K562 (cell line): ENCODE measurements at regions not wholly inside any gene's neighbourhood (a gene's known extent, or its start where the extent isn't known, plus 50 kb on each side); places are given as distances from the start of the nearest gene placed in this dataset.

Source experiments
- ATAC-seq: fragments of 200-7000 bp; cut with Tn5 transposase; 3 replicates; pipeline ENCODE4 v1.9.1; 2020; ENCODE audit warnings: moderate library complexity
- BruUV-seq: library from RNA; stranded (reverse); fragments of 400-500 nt; replicated peaks from 2 replicates; lab custom pipeline; 2021; lab: Mats Ljungman, UMichigan
- CTCF ChIA-PET: fragments of 300-600 bp; formaldehyde crosslinking; extraction: SDS; loops from one replicate; lab custom pipeline; 2021; ENCODE audit warnings: low intra/inter-chr PET ratio; lab: Yijun Ruan, JAX
- POLR2A ChIA-PET: fragments of 300-600, 350-650 bp; sonication (Branson Sonifier 250); formaldehyde crosslinking; extraction: SDS; loops from one replicate; lab custom pipeline; 2021; ENCODE audit warnings: antibody characterized with exemption, inconsistent platforms; lab: Yijun Ruan, JAX
- DNase-seq, 4 experiments: peaks; one replicate each; pipeline versions ENCODE4 v3.0.0 to v3.0.0-alpha.2; 2011 to 2018; ENCODE audit warnings: low spot score in 3 of 4, mixed read lengths in 3 of 4; ENCODE audit errors: extremely low read depth in 1 of 4
- FAIRE-seq: peaks from 2 replicates; lab custom pipeline; 2011; peaks lifted over from hg19 to GRCh38; lab: Jason Lieb, UNC
- H2AFZ ChIP-seq: 2 replicates; pipeline ENCODE4 v1.6.0; 2011; ENCODE audit warnings: low read depth, low read length, control low read depth, inconsistent platforms
- H3K27ac ChIP-seq: fragments of 200-600 bp; 3 replicates; pipeline ENCODE4 v1.8.0; 2011; ENCODE audit warnings: low read depth, mild to moderate bottlenecking, control low read depth, inconsistent platforms, low read length, moderate library complexity, mixed read lengths; ENCODE audit errors: extremely low read depth
- H3K27me3 ChIP-seq, 2 experiments: fragments of 300-600 bp in 1 of 2; 2 replicates in 1 of 2; 3 replicates in 1 of 2; pipeline versions ENCODE4 v1.6.0 to v1.8.0; 2011; ENCODE audit warnings: inconsistent platforms in 2 of 2, low read length in 2 of 2, mild to moderate bottlenecking in 1 of 2, mixed read lengths in 1 of 2, moderate library complexity in 1 of 2; ENCODE audit not compliant: control insufficient read depth in 2 of 2, insufficient read depth in 2 of 2
- H3K36me3 ChIP-seq: fragments of 300-600 bp; 3 replicates; pipeline ENCODE4 v1.8.0; 2011; ENCODE audit warnings: mild to moderate bottlenecking, low read length, inconsistent platforms; ENCODE audit not compliant: control insufficient read depth, insufficient read depth
- H3K4me1 ChIP-seq, 2 experiments: fragments of 200-600 bp in 1 of 2; replicated peaks in 1 of 2; 2 replicates in 1 of 2; 3 replicates in 1 of 2; pipeline versions ENCODE4 v1.5.1 to v1.8.0; 2011; ENCODE audit warnings: inconsistent platforms in 2 of 2, low read length in 2 of 2, mild to moderate bottlenecking in 1 of 2, mixed read lengths in 1 of 2, moderate library complexity in 1 of 2; ENCODE audit not compliant: control insufficient read depth in 2 of 2, insufficient read depth in 2 of 2
- H3K4me2 ChIP-seq: 2 replicates; pipeline ENCODE4 v1.6.1; 2011; ENCODE audit warnings: low read length, control low read depth, inconsistent platforms, mixed read lengths; ENCODE audit not compliant: insufficient read depth
- H3K4me3 ChIP-seq: fragments of 200-600 bp; sonication (generic), shearing (Covaris generic); 2 replicates; pipeline ENCODE4 v1.5.1; 2016; ENCODE audit warnings: control low read depth, inconsistent platforms
- H3K79me2 ChIP-seq: fragments of 200-600 bp; 3 replicates; pipeline ENCODE4 v1.8.0; 2011; ENCODE audit warnings: low read length, inconsistent platforms; ENCODE audit not compliant: control insufficient read depth, insufficient read depth
- H3K9ac ChIP-seq, 2 experiments: 2 replicates each; pipeline versions ENCODE4 v1.6.0 to v1.6.1; 2011; ENCODE audit warnings: low read depth in 2 of 2, low read length in 2 of 2, control low read depth in 1 of 2, inconsistent platforms in 1 of 2, mild to moderate bottlenecking in 1 of 2, mixed read lengths in 1 of 2; ENCODE audit not compliant: insufficient read depth in 1 of 2
- H3K9me1 ChIP-seq: one replicate; pipeline ENCODE4 v1.6.0; 2011; ENCODE audit warnings: inconsistent platforms, mild to moderate bottlenecking, low read length, moderate library complexity; ENCODE audit not compliant: control insufficient read depth, insufficient read depth
- H3K9me3 ChIP-seq: replicated peaks from 2 replicates; pipeline ENCODE4 v1.5.1; 2011; ENCODE audit warnings: low read depth, low read length, inconsistent platforms; ENCODE audit not compliant: control insufficient read depth, insufficient read depth
- H4K20me1 ChIP-seq: replicated peaks from 2 replicates; pipeline ENCODE4 v1.6.1; 2011; ENCODE audit warnings: low read length, inconsistent platforms, mixed read lengths; ENCODE audit not compliant: control insufficient read depth, insufficient read depth
- BRD9 ChIP-seq: fragments of 450-650 bp; IDR thresholded peaks from 2 replicates; pipeline ENCODE4 v1.6.1; 2018; ENCODE audit warnings: low read depth; ENCODE audit not compliant: partially characterized antibody
- CTBP1 ChIP-seq: fragments of 450-650 bp; IDR thresholded peaks from 2 replicates; pipeline ENCODE4 v1.6.1; 2016; ENCODE audit warnings: borderline replicate concordance
- E2F6 ChIP-seq, 2 experiments: IDR thresholded peaks; 2 replicates each; pipeline ENCODE4 v1.6.1; 2011; ENCODE audit warnings: borderline replicate concordance in 1 of 2, control low read depth in 1 of 2, low read depth in 1 of 2, low read length in 1 of 2, mild to moderate bottlenecking in 1 of 2, mixed read lengths in 1 of 2, moderate library complexity in 1 of 2; ENCODE audit not compliant: insufficient read depth in 1 of 2, insufficient read length in 1 of 2, poor library complexity in 1 of 2, severe bottlenecking in 1 of 2; ENCODE audit errors: extremely low read depth in 1 of 2
- E4F1 ChIP-seq: fragments of 250-450 bp; sonication (Bioruptor Pico); IDR thresholded peaks from 2 replicates; pipeline ENCODE4 v1.5.0; 2021; ENCODE audit warnings: mild to moderate bottlenecking, borderline replicate concordance
- IFI16 ChIP-seq: fragments of 250-450 bp; sonication (Bioruptor Pico); IDR thresholded peaks from 2 replicates; pipeline ENCODE4 v2.1.2; 2022; ENCODE audit warnings: mild to moderate bottlenecking, inconsistent platforms
- MAZ ChIP-seq, 2 experiments: fragments of 450-650 bp in 1 of 2; sonication (generic) in 1 of 2; formaldehyde crosslinking; IDR thresholded peaks in 1 of 2; conservative IDR thresholded peaks in 1 of 2; 2 replicates each; pipeline versions ENCODE4 v1.4.0 to v1.5.0; 2020; ENCODE audit warnings: mild to moderate bottlenecking in 1 of 2, missing genetic modification reagents in 1 of 2
- SOX6 ChIP-seq: fragments of 450-650 bp; IDR thresholded peaks from 2 replicates; pipeline ENCODE4 v1.6.1; 2014; ENCODE audit warnings: mild to moderate bottlenecking
- TFAP4 ChIP-seq: sonication (generic); formaldehyde crosslinking; IDR thresholded peaks from 2 replicates; pipeline ENCODE4 v1.8.0; 2022; ENCODE audit warnings: missing genetic modification reagents, mild to moderate bottlenecking, moderate library complexity, borderline replicate concordance
- ZC3H8 ChIP-seq: fragments of 450-650 bp; IDR thresholded peaks from 2 replicates; pipeline ENCODE4 v1.6.1; 2017
- ZFP91 ChIP-seq: sonication (generic); formaldehyde crosslinking; IDR thresholded peaks from 2 replicates; pipeline ENCODE4 v1.8.0; 2022; ENCODE audit warnings: mild to moderate bottlenecking, missing genetic modification reagents
- ZNF696 ChIP-seq: fragments of 250-450 bp; sonication (Bioruptor Pico); conservative IDR thresholded peaks from 2 replicates; pipeline ENCODE4 v1.4.0; 2020; ENCODE audit warnings: mild to moderate bottlenecking, moderate library complexity
- ZNF699 ChIP-seq: fragments of 250-450 bp; sonication (Bioruptor Pico); IDR thresholded peaks from 2 replicates; pipeline ENCODE4 v1.8.0; 2021; ENCODE audit warnings: mild to moderate bottlenecking, moderate library complexity; ENCODE audit not compliant: insufficient replicate concordance
- ZNF778 ChIP-seq: fragments of 450-650 bp; formaldehyde crosslinking; IDR thresholded peaks from 2 replicates; pipeline ENCODE4 v1.4.0; 2020; ENCODE audit warnings: mild to moderate bottlenecking, moderate library complexity
- ZNF780A ChIP-seq: fragments of 250-450 bp; sonication (Bioruptor Pico); IDR thresholded peaks from 2 replicates; pipeline ENCODE4 v1.5.0; 2021; ENCODE audit warnings: mild to moderate bottlenecking
- WGBS: fragments of 100-300 bp; shearing (Covaris generic); methylation state at CpG from one replicate; pipeline ENCODE4 v1.1.6; 2016; ENCODE audit warnings: low coverage, mixed read lengths; ENCODE audit not compliant: insufficient coverage; ENCODE audit errors: missing lambda C conversion rate; 5-methylcytosine and 5-hydroxymethylcytosine counted together
- in situ Hi-C: fragments of 300-500 bp; cut with MboI; formaldehyde crosslinking; loops from 4 replicates; pipeline ENCODE4 v1.15.0; 2018; ENCODE audit warnings: inconsistent platforms, mixed read lengths
- intact Hi-C: fragments of 100-400 bp; cut with micrococcal nuclease; formaldehyde crosslinking; loops from 2 replicates; pipeline ENCODE4 v1.14.2; 2022

- Histone ChIP-seq H3K4me1 (no peaks in the 10 kb centered on the region), H2AFZ (no peak overlapping the region), H4K20me1 (no peaks in the 10 kb centered on the region; the same call in 1 of the 2 replicates), H3K9ac (no peak overlapping the region), H3K79me2 (no peaks in the 10 kb centered on the region), H3K4me3 (no peak overlapping the region), H3K36me3 (no peaks in the 10 kb centered on the region), H3K27ac (no peak overlapping the region), H3K27me3 (0 out of 5 replicates have a peak, but pooled peaks cover 0 to 4% of the 10 kb centered on the region in 2 experiments), H3K4me2 (no peak overlapping the region), H3K9me1 (no peaks in the 10 kb centered on the region), H3K9me3 (no peaks in the 10 kb centered on the region)
- POLR2A ChIA-PET: no interaction called here
- no peak for DNase-seq
- no TSS peak for BruUV-seq
- in situ Hi-C loops: loop anchor here (5.0 kb wide), 1 partner anchor 738 kb away; the partner anchor contains the start of gene HOXD12
- CTCF ChIA-PET: interaction anchor here (0.5 kb wide), 1 partner anchor 1790 kb away, joined by 4 read pairs; no protein-coding TSS in a partner anchor
- TF ChIP-seq ZNF780A (CRISPR knock-in tag) (no peak), E2F6 (IDR thresholded peaks at IDR 0.05; ENCODE audit: borderline replicate concordance in 1 of 2, extremely low read depth in 1 of 2, insufficient read depth in 1 of 2, insufficient read length in 1 of 2, low read depth in 1 of 2, low read length in 1 of 2, poor library complexity in 1 of 2, severe bottlenecking in 1 of 2) (no peak), CTBP1 (no peak), ZC3H8 (no peak), ZNF699 (no peak), MAZ (CRISPR knock-in tag; conservative IDR thresholded peaks at IDR 0.05 in 1 of 2, IDR thresholded peaks at IDR 0.05 in 1 of 2) (no peak), E4F1 (CRISPR knock-in tag) (no peak), BRD9 (no peak), ZNF696 (CRISPR knock-in tag) (no peak), SOX6 (no peak), IFI16 (no peak), ZFP91 (CRISPR knock-in tag) (no peak), TFAP4 (CRISPR knock-in tag) (no peak), ZNF778 (CRISPR knock-in tag) (no peak)
- no peak for ATAC-seq
- 1% methylated on average over 3 of the region's 3 CpGs for WGBS
- FAIRE-seq: no peak
- intact Hi-C loops: no loop called here
These were observed 178.2 kb upstream of the ATP5MC3 start for GRCh38 chr2:175359710-175360109.
